H1 (cell line): ENCODE measurements at regions not wholly inside any gene's neighbourhood (a gene's known extent, or its start where the extent isn't known, plus 50 kb on each side); places are given as distances from the start of the nearest gene placed in this dataset.

Experiments used
- CBX5 ChIP-seq: fragments of 300-800, 300-1000 bp; sonication (generic); IDR thresholded peaks from 2 replicates; pipeline ENCODE4 v1.7.1; 2016; ENCODE audit warnings: antibody characterized with exemption, low read length, low read depth
- GABPA ChIP-seq: IDR thresholded peaks from 2 replicates; pipeline ENCODE4 v1.6.1; 2011; ENCODE audit warnings: mild to moderate bottlenecking, low read length, moderate library complexity, borderline replicate concordance; ENCODE audit not compliant: insufficient read depth
- POLR2A ChIP-seq, 2 experiments: IDR thresholded peaks; 1 replicate in 1 of 2; 2 replicates in 1 of 2; pipeline ENCODE4 v1.6.1; 2011; ENCODE audit warnings: low read depth in 2 of 2, low read length in 2 of 2, mild to moderate bottlenecking in 2 of 2; ENCODE audit errors: control extremely low read depth in 1 of 2
- POLR2AphosphoS5 ChIP-seq: IDR thresholded peaks from 2 replicates; pipeline ENCODE4 v1.6.1; 2011; ENCODE audit warnings: low read depth, low read length
- SRF ChIP-seq: IDR thresholded peaks from 2 replicates; pipeline ENCODE4 v1.6.1; 2011; ENCODE audit warnings: mild to moderate bottlenecking, low read depth, low read length, moderate library complexity
- SUZ12 ChIP-seq: fragments of 200-600 bp; sonication (generic); IDR thresholded peaks from 2 replicates; pipeline ENCODE4 v1.6.1; 2012; ENCODE audit warnings: mild to moderate bottlenecking, inconsistent platforms, low read length, moderate library complexity, mixed read lengths
- TF ChIP-seq, protein P1 (sequence below), 3 experiments: IDR thresholded peaks; 1 replicate in 2 of 3; 2 replicates in 1 of 3; pipeline versions ENCODE4 v1.5.1 to v1.6.1; 2011; ENCODE audit warnings: low read length in 3 of 3, mild to moderate bottlenecking in 3 of 3, inconsistent platforms in 2 of 3, low read depth in 1 of 3, moderate library complexity in 1 of 3; ENCODE audit not compliant: insufficient read depth in 1 of 3; ENCODE audit errors: control extremely low read depth in 1 of 3
- TF ChIP-seq, protein P2 (sequence below): IDR thresholded peaks from 2 replicates; pipeline ENCODE4 v1.6.1; 2012; ENCODE audit warnings: inconsistent platforms

DNA sequence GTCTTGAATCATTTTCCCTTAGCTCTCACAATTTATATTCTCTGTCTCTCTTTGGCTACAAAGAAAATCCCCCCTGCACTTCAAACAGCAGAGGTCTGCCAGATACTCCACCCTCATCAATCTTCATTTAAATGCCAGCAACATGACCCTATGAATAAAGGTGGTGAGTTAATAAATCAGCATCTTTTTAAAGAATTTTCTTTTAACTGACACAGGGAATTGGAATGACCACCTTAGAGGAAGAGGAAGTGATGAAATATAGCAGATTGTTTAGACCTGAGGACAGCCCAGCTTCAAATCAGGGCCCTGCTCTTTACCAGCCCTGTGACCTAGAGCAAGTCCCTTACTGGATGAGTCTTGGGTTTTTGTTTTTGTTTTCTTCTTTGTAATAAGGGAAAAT lies 223.1 kb upstream of the PAPPA start:
- TF ChIP-seq, protein P1, sequence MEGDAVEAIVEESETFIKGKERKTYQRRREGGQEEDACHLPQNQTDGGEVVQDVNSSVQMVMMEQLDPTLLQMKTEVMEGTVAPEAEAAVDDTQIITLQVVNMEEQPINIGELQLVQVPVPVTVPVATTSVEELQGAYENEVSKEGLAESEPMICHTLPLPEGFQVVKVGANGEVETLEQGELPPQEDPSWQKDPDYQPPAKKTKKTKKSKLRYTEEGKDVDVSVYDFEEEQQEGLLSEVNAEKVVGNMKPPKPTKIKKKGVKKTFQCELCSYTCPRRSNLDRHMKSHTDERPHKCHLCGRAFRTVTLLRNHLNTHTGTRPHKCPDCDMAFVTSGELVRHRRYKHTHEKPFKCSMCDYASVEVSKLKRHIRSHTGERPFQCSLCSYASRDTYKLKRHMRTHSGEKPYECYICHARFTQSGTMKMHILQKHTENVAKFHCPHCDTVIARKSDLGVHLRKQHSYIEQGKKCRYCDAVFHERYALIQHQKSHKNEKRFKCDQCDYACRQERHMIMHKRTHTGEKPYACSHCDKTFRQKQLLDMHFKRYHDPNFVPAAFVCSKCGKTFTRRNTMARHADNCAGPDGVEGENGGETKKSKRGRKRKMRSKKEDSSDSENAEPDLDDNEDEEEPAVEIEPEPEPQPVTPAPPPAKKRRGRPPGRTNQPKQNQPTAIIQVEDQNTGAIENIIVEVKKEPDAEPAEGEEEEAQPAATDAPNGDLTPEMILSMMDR (IDR thresholded peaks at IDR 0.05; ENCODE audit: control extremely low read depth in 1 of 3, insufficient read depth in 1 of 3, low read depth in 1 of 3, low read length in 3 of 3), result no peak
- TF ChIP-seq SRF, result no peak
- no peak for TF ChIP-seq SUZ12
- TF ChIP-seq CBX5, result no peak
- TF ChIP-seq POLR2AphosphoS5, result no peak
- TF ChIP-seq POLR2A (IDR thresholded peaks at IDR 0.05; ENCODE audit: control extremely low read depth in 1 of 2, low read depth in 2 of 2, low read length in 2 of 2), result no peak
- TF ChIP-seq, protein P2, sequence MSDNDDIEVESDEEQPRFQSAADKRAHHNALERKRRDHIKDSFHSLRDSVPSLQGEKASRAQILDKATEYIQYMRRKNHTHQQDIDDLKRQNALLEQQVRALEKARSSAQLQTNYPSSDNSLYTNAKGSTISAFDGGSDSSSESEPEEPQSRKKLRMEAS, result no peak
- TF ChIP-seq GABPA, result no peak
